GM19099 (cell line): ENCODE measurements at regions not wholly inside any gene's neighbourhood (a gene's known extent, or its start where the extent isn't known, plus 50 kb on each side); places are given as distances from the start of the nearest gene placed in this dataset.

Experiments used
- POLR2A ChIP-seq: IDR thresholded peaks from 3 replicates; pipeline ENCODE4 v1.6.1; 2011; ENCODE audit warnings: low read depth; ENCODE audit not compliant: insufficient read length; ENCODE audit errors: extremely low read depth

DNA sequence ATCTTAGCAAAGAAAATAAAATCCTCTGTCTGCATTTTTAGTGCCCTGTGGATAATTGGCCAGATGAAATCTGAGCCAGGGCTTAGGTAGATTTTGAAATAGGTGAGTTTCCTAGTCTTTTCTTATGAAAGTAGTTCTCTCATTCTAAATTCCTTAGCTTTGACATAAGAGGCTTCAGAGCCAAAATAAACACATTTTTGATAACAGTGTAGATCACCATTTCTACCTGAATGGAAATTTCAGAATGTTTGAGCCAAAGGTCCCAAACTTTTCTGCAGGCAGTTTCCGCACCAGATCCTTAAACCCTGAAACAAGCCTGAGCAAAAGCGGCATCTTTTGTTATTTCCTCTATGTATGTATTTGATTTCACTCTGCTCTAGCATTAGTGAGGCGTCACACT is 551.2 kb downstream of the EFNB2 start:
- no peak for TF ChIP-seq POLR2A

- no peak for TF ChIP-seq POLR2A
These were observed 553.1 kb downstream of the EFNB2 start for GRCh38 chr13:105982219-105982930.

DNA sequence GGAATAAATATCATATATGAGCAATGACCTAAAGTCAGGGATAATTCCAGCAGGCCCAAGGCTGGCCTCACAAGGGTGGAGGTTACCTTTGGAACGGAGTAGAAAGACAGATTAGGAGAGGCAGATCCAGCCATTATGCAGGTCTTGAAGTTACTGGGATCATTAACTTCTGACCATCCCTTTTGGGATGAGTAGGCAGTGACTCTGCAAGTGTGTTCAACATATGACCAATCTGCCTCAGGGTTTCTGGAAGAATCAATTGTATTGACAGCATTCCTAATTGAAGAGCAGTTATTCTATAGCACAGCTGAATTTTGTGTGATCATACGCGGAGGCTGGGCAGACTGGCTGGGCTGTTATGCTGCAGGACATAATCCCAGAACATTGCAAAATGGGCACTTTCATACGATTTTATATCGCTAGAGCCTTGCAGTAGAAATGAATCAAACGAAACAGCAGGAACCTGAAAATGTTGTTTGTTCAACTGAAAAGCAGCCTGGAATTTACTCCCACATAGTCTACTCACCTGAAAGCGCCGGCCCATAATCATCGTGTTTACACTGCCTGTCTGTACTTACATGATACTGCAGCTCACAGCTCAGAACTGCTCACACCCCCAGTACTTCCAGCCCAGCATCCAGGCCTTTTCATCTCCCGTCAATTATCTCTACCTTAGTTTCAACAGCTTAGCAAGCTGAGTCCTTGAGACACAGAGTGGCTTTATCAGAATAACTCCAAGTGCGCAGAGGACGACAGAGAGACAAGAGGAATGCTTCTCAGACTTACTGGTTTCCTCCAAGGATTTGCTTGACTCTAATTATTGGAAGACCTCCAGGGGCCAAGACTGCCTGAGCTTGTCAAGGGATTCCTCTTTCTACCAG is 556.1 kb downstream of the EFNB2 start:
- TF ChIP-seq POLR2A, result no peak

DNA sequence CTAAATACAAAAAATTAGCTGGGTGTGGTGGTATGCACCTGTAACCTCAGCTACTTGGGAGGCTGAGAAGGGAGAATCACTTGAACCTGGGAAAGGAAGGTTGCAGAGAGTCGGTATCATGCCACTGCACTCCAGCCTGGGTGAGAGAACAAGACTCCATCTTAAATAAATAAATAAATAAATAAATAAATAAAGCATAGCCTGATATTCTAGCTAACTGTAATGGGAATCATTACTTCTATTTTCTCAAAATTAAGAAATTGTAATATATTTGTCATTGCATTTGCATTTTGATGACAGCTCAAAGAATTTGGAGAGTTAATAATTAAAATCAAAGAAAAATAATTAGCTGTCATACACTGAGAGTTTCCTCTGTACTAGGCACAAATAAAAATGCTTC is 561.1 kb downstream of the EFNB2 start:
- no peak for TF ChIP-seq POLR2A

GRCh38 chr13:105972811-105973590 is 562.5 kb downstream of the EFNB2 start:
- TF ChIP-seq POLR2A, result no peak

GRCh38 chr13:105972306-105972721 is 563.1 kb downstream of the EFNB2 start:
- no peak for TF ChIP-seq POLR2A

- TF ChIP-seq POLR2A, result no peak
These were observed 563.7 kb downstream of the EFNB2 start for GRCh38 chr13:105971738-105972137.

DNA sequence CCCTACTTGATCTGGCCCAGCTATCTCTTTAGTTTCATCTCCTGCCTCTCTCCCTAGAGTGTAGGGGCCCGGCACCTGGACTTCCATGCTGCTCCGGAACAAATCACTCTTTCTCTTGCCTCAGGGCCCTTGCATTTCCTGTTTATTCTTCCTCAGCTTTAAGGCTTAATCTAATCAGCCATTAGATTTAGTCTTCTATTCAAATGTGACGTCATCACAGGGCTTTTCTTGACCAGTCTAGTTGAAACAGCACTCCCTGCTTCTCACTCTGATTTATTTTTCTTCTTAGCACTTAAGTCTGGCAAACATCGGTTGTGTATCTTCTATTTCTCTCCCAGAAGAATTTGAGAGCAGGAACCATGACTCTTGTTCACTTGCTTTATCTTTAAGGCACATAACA is 564.1 kb downstream of the EFNB2 start:
- TF ChIP-seq POLR2A, result no peak

DNA sequence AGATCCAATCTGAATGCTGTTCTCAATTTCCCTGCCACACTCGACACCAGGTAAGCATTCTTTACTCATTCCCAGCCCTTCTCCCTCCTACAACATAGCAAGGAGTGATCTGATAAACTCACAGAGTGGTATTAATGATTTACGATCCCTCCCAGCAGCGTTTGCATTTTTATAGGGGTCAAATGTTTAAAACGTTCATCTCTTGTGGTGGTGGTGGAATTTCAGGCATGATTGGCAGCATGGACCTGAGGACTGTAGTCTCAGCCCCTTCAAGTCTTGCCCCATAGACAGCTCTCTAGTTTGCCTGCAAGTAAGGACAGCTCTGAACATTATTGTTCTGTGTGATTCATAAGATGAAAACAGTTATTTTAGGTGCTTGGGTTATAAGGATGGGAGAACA is 565.7 kb downstream of the EFNB2 start:
- TF ChIP-seq POLR2A, result no peak

GRCh38 chr13:105965910-105966309 is 569.6 kb downstream of the EFNB2 start:
- TF ChIP-seq POLR2A, result no peak

- no peak for TF ChIP-seq POLR2A
These were observed 573.4 kb downstream of the EFNB2 start for GRCh38 chr13:105962080-105962479.

DNA sequence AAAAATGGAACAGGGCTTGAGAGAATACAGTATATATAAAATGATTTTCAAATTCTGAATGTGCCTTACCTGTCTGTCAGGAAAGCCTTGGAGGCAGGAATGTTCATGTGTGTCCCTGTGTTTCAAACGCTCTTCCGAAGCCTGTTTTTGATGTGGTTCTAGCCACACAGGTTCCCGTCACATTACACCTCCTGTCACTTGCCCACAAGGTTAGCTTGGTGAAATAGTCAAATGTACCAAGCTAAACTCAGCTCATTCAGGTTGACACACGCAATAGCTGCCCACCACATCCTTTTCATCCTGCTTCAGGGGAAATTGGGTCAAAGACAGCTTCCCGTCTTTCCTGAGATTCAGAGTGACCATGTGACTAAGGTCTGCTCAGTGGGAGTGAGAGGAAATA is 574.0 kb downstream of the EFNB2 start:
- no peak for TF ChIP-seq POLR2A

GRCh38 chr13:105960326-105960725 is 575.1 kb downstream of the EFNB2 start:
- TF ChIP-seq POLR2A, result no peak

DNA sequence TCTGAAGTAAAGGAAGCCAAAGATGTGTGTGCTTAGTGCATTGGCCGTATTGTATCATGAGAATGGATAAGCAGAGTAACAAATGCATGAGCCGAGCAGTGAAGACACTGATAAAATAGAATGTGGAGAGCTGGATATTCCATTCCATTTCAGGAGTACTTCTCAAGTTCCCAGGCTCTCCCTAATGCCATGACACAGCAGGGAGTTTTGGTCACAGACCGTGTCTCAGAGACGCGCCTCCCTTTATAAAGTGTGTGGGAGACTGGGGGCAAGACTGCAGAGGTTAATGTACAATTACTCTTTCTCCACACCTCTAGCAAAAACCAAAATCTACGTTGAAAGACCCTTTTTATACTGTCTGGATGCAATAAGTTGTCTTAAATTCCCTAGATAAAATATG is 575.6 kb downstream of the EFNB2 start:
- TF ChIP-seq POLR2A, result no peak

- TF ChIP-seq POLR2A, result no peak
These were observed 577.6 kb downstream of the EFNB2 start for GRCh38 chr13:105957769-105958438.
